H1 (cell line): ENCODE measurements at regions not wholly inside any gene's neighbourhood (a gene's known extent, or its start where the extent isn't known, plus 50 kb on each side); places are given as distances from the start of the nearest gene placed in this dataset.
"Not testable (repeated sequence)": the region's sequence is repeated elsewhere in the genome, so short reads cannot be mapped to it uniquely, and the experiment has no call there.

Experiments
- CTCF ChIA-PET: fragments of 300-600 bp; sonication (Branson Sonifier 250); formaldehyde crosslinking; loops from one replicate; lab custom pipeline; 2021; ENCODE audit not compliant: partially characterized antibody; lab: Charles Lee
- POLR2A ChIA-PET: fragments of 300-600 bp; sonication (Branson Sonifier 250); formaldehyde crosslinking; loops from one replicate; lab custom pipeline; 2021; ENCODE audit warnings: inconsistent platforms; ENCODE audit not compliant: partially characterized antibody; lab: Charles Lee
- DNase-seq, 2 experiments: peaks; one replicate each; pipeline versions ENCODE4 v3.0.0 to v3.0.0-alpha.2; 2010 to 2022; ENCODE audit warnings: low spot score in 2 of 2, low read depth in 1 of 2, mixed read lengths in 1 of 2
- FAIRE-seq: peaks from 2 replicates; lab custom pipeline; 2011; peaks lifted over from hg19 to GRCh38; lab: Jason Lieb, UNC
- H2AFZ ChIP-seq: 2 replicates; pipeline ENCODE4 v1.8.1; 2012; ENCODE audit warnings: low read length, inconsistent platforms
- H2AK5ac ChIP-seq: 2 replicates; pipeline ENCODE4 v1.6.1; 2013; ENCODE audit warnings: low read depth, low read length
- H2BK120ac ChIP-seq: replicated peaks from 2 replicates; pipeline ENCODE3; 2013; ENCODE audit warnings: low read depth, low read length, inconsistent platforms
- H2BK12ac ChIP-seq: 2 replicates; pipeline ENCODE4 v1.6.1; 2013; ENCODE audit warnings: low read depth, low read length
- H2BK15ac ChIP-seq: 2 replicates; pipeline ENCODE4 v1.6.1; 2013; ENCODE audit warnings: low read length
- H2BK20ac ChIP-seq: 2 replicates; pipeline ENCODE4 v1.6.1; 2013; ENCODE audit warnings: low read length
- H2BK5ac ChIP-seq: 2 replicates; pipeline ENCODE4 v1.6.1; 2013; ENCODE audit warnings: low read depth, low read length
- H3K14ac ChIP-seq: 2 replicates; pipeline ENCODE4 v1.6.1; 2013; ENCODE audit warnings: inconsistent platforms; ENCODE audit not compliant: insufficient read length
- H3K18ac ChIP-seq: 2 replicates; pipeline ENCODE4 v1.6.1; 2013; ENCODE audit warnings: low read length; ENCODE audit errors: extremely low read depth
- H3K23ac ChIP-seq: 2 replicates; pipeline ENCODE4 v1.6.1; 2013; ENCODE audit warnings: inconsistent platforms; ENCODE audit not compliant: insufficient read length
- H3K23me2 ChIP-seq: 2 replicates; pipeline ENCODE4 v1.6.1; 2013; ENCODE audit warnings: low read depth, low read length
- H3K27ac ChIP-seq: 2 replicates; pipeline ENCODE4 v1.6.1; 2011; ENCODE audit warnings: low read depth, low read length, inconsistent platforms
- H3K27me3 ChIP-seq, 4 experiments: replicated peaks in 1 of 4; 1 replicate in 1 of 4; 2 replicates in 3 of 4; pipeline versions ENCODE4 v1.6.1 to v1.8.1; 2011 to 2013; ENCODE audit warnings: low read length in 3 of 4, mild to moderate bottlenecking in 3 of 4, inconsistent platforms in 2 of 4, mixed read lengths in 2 of 4, moderate library complexity in 1 of 4; ENCODE audit not compliant: control insufficient read depth in 3 of 4, insufficient read depth in 3 of 4; ENCODE audit errors: extremely low read depth in 1 of 4
- H3K36me3 ChIP-seq, 4 experiments: 2 replicates each; pipeline versions ENCODE4 v1.6.1 to v1.8.1; 2011 to 2013; ENCODE audit warnings: mild to moderate bottlenecking in 4 of 4, low read length in 3 of 4, moderate library complexity in 2 of 4, control low read depth in 1 of 4, inconsistent platforms in 1 of 4; ENCODE audit not compliant: insufficient read depth in 4 of 4, control insufficient read depth in 2 of 4
- H3K4ac ChIP-seq: replicated peaks from 2 replicates; pipeline ENCODE3; 2013; ENCODE audit warnings: low read length, low read depth, mixed read lengths, inconsistent platforms; ENCODE audit not compliant: insufficient read length
- H3K4me1 ChIP-seq, 4 experiments: replicated peaks in 1 of 4; 1 replicate in 1 of 4; 2 replicates in 3 of 4; pipeline versions ENCODE4 v1.6.1 to v1.8.1; 2011 to 2013; ENCODE audit warnings: low read length in 3 of 4, inconsistent platforms in 2 of 4, mixed read lengths in 1 of 4; ENCODE audit not compliant: insufficient read depth in 4 of 4, control insufficient read depth in 3 of 4
- H3K4me2 ChIP-seq, 2 experiments: 2 replicates each; pipeline versions ENCODE4 v1.6.1 to v1.8.1; 2011 to 2013; ENCODE audit warnings: low read depth in 2 of 2, low read length in 2 of 2, control low read depth in 1 of 2, inconsistent platforms in 1 of 2, mild to moderate bottlenecking in 1 of 2; ENCODE audit not compliant: insufficient read depth in 1 of 2
- H3K4me3 ChIP-seq, 4 experiments: fragments of 200-600, 300-600 bp in 1 of 4; sonication (generic), shearing (Covaris generic), sonication (Bioruptor Twin) in 1 of 4; 2 replicates each; pipeline versions ENCODE4 v1.5.1 to v1.8.1; 2011 to 2016; ENCODE audit warnings: low read length in 4 of 4, low read depth in 3 of 4, control low read depth in 2 of 4, inconsistent platforms in 2 of 4, mild to moderate bottlenecking in 2 of 4, mixed read lengths in 1 of 4, moderate library complexity in 1 of 4; ENCODE audit not compliant: insufficient read depth in 2 of 4; ENCODE audit errors: extremely low read depth in 1 of 4
- H3K56ac ChIP-seq: replicated peaks from 2 replicates; pipeline ENCODE3; 2013; ENCODE audit warnings: low read depth, mild to moderate bottlenecking, mixed read lengths, low read length, inconsistent platforms; ENCODE audit not compliant: insufficient read length
- H3K79me1 ChIP-seq: 2 replicates; pipeline ENCODE4 v1.6.1; 2013; ENCODE audit warnings: low read depth, low read length, control low read depth
- H3K79me2 ChIP-seq, 2 experiments: 2 replicates each; pipeline versions ENCODE4 v1.6.1 to v1.8.1; 2012 to 2013; ENCODE audit warnings: low read length in 2 of 2, mild to moderate bottlenecking in 2 of 2, inconsistent platforms in 1 of 2; ENCODE audit not compliant: insufficient read depth in 2 of 2, control insufficient read depth in 1 of 2
- H3K9ac ChIP-seq, 4 experiments: replicated peaks in 1 of 4; 1 replicate in 1 of 4; 2 replicates in 3 of 4; pipeline versions ENCODE4 v1.6.1 to v1.8.1; 2011 to 2013; ENCODE audit warnings: low read depth in 3 of 4, low read length in 3 of 4, control low read depth in 2 of 4, mild to moderate bottlenecking in 2 of 4, moderate library complexity in 2 of 4, inconsistent platforms in 1 of 4; ENCODE audit errors: extremely low read depth in 1 of 4
- H3K9me3 ChIP-seq, 2 experiments: 2 replicates each; pipeline versions ENCODE4 v1.6.1 to v1.8.1; 2012 to 2013; ENCODE audit warnings: mild to moderate bottlenecking in 2 of 2, moderate library complexity in 2 of 2, control low read depth in 1 of 2, inconsistent platforms in 1 of 2, low read depth in 1 of 2, low read length in 1 of 2, mixed read lengths in 1 of 2; ENCODE audit not compliant: insufficient read depth in 2 of 2
- H4K20me1 ChIP-seq, 2 experiments: replicated peaks in 1 of 2; 2 replicates each; pipeline versions ENCODE3 to v1.8.1; 2011 to 2013; ENCODE audit warnings: inconsistent platforms in 2 of 2, low read length in 2 of 2, mild to moderate bottlenecking in 1 of 2; ENCODE audit not compliant: insufficient read depth in 2 of 2, control insufficient read depth in 1 of 2
- H4K5ac ChIP-seq: 2 replicates; pipeline ENCODE4 v1.6.1; 2013; ENCODE audit warnings: low read length, low read depth, mixed read lengths, inconsistent platforms; ENCODE audit not compliant: insufficient read length
- H4K8ac ChIP-seq: 2 replicates; pipeline ENCODE4 v1.8.0; 2013; ENCODE audit warnings: mild to moderate bottlenecking, moderate library complexity, low read length, inconsistent platforms; ENCODE audit not compliant: insufficient read depth; ENCODE audit errors: extremely low read depth
- H4K91ac ChIP-seq: replicated peaks from 2 replicates; pipeline ENCODE3; 2013; ENCODE audit warnings: low read length, mixed read lengths, inconsistent platforms; ENCODE audit not compliant: insufficient read length
- WGBS, 2 experiments: shearing (Covaris generic) in 1 of 2; methylation state at CpG; one replicate each; pipeline versions ENCODE4 v1.1.6 to v1.1.7; 2013 to 2015; ENCODE audit warnings: low lambda C conversion rate in 2 of 2, mixed read lengths in 2 of 2, inconsistent platforms in 1 of 2, low coverage in 1 of 2, missing lambda C conversion rate in 1 of 2; ENCODE audit not compliant: insufficient replicate concordance in 2 of 2, insufficient coverage in 1 of 2, insufficient read length in 1 of 2; ENCODE audit errors: extremely low coverage in 1 of 2, missing lambda C conversion rate in 1 of 2; 5-methylcytosine and 5-hydroxymethylcytosine counted together

DNA sequence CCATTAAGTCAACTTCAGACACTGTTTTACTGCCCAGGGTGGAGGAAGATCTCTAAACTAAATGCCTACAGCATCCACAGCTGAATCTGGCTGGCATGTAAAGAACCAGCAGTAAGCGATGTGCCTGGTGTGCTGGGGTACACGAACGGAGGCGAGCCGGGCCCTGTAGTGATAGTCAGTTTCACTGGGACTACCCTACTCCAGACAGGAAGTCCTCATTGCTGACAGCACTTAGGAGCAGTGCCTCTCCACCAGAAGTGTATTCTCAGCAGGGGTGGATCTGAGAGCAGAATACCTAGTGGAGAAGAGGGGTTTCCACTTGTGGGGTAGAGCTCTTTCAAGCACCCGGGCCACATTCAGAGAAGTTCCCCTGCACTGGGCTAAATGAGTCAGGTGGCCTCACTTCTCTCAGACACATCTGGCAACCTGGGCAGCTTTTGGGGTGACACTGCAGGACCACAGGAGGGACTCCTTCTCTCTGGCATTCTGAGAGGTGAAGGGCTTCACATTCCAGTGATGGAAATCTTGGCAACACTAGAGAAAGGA lies 290.3 kb upstream of the PLGLB1 start:
- H3K18ac ChIP-seq, H3K56ac ChIP-seq, H3K4me3 ChIP-seq, POLR2A ChIA-PET, H2BK12ac ChIP-seq, H2BK5ac ChIP-seq, H2BK15ac ChIP-seq, FAIRE-seq, H3K4ac ChIP-seq, H3K4me1 ChIP-seq, H4K20me1 ChIP-seq, H2BK120ac ChIP-seq, H4K91ac ChIP-seq, H4K8ac ChIP-seq, H3K4me2 ChIP-seq, CTCF ChIA-PET, DNase-seq, H3K9me3 ChIP-seq, H2BK20ac ChIP-seq, H4K5ac ChIP-seq, H2AFZ ChIP-seq, H3K36me3 ChIP-seq, H3K23me2 ChIP-seq, H3K9ac ChIP-seq, H3K14ac ChIP-seq, H3K23ac ChIP-seq, H3K79me1 ChIP-seq, H3K27me3 ChIP-seq, H2AK5ac ChIP-seq, H3K79me2 ChIP-seq, H3K27ac ChIP-seq: not testable (repeated sequence)
- WGBS, 2 experiments, result 93% methylated on average over 5 of the region's 6 CpGs; no CpG with 5 or more reads in 1 of the 2 experiments

GRCh38 chr2:87314622-87315021 lies 293.0 kb upstream of the PLGLB1 start:
- H3K4me1 ChIP-seq, H3K23ac ChIP-seq, H3K4ac ChIP-seq, H3K14ac ChIP-seq, FAIRE-seq, H3K4me2 ChIP-seq, H2BK20ac ChIP-seq, H3K27me3 ChIP-seq, H3K36me3 ChIP-seq, H2AK5ac ChIP-seq, H3K79me2 ChIP-seq, H2BK15ac ChIP-seq, H3K79me1 ChIP-seq, H4K5ac ChIP-seq, H3K56ac ChIP-seq, H3K9me3 ChIP-seq, CTCF ChIA-PET, H4K91ac ChIP-seq, H2BK12ac ChIP-seq, H3K23me2 ChIP-seq, H4K8ac ChIP-seq, H2BK120ac ChIP-seq, H4K20me1 ChIP-seq, H3K9ac ChIP-seq, H2AFZ ChIP-seq, H2BK5ac ChIP-seq, H3K18ac ChIP-seq, H3K4me3 ChIP-seq, H3K27ac ChIP-seq, DNase-seq, POLR2A ChIA-PET: not testable (repeated sequence)
- WGBS, 2 experiments, result 97% methylated on average over 3 of the region's 3 CpGs; no CpG with 5 or more reads in 1 of the 2 experiments
